Osteoblast (primary cell): ENCODE measurements at regions not wholly inside any gene's neighbourhood (a gene's known extent, or its start where the extent isn't known, plus 50 kb on each side); places are given as distances from the start of the nearest gene placed in this dataset.

Source experiments
- DNase-seq: peaks from one replicate; pipeline ENCODE4 v3.0.0; 2011; ENCODE audit warnings: low spot score, mixed read lengths; ENCODE audit not compliant: insufficient read length; ENCODE audit errors: missing footprints
- H2AFZ ChIP-seq: 2 replicates; pipeline ENCODE4 v1.6.0; 2011; ENCODE audit warnings: mild to moderate bottlenecking, low read length
- H3K27ac ChIP-seq: 2 replicates; pipeline ENCODE4 v1.5.1; 2011; ENCODE audit warnings: mild to moderate bottlenecking, low read depth, low read length, moderate library complexity
- H3K27me3 ChIP-seq: 2 replicates; pipeline ENCODE4 v1.6.0; 2012; ENCODE audit warnings: mild to moderate bottlenecking, control low read depth, inconsistent platforms, low read length, moderate library complexity; ENCODE audit not compliant: insufficient read depth
- H3K36me3 ChIP-seq: 2 replicates; pipeline ENCODE4 v1.5.1; 2011; ENCODE audit warnings: mild to moderate bottlenecking, low read length, control low read depth, moderate library complexity; ENCODE audit not compliant: insufficient read depth
- H3K4me1 ChIP-seq: 2 replicates; pipeline ENCODE4 v1.5.1; 2011; ENCODE audit warnings: mild to moderate bottlenecking, low read length, control low read depth, moderate library complexity; ENCODE audit not compliant: insufficient read depth
- H3K4me2 ChIP-seq: 2 replicates; pipeline ENCODE4 v1.6.0; 2011; ENCODE audit warnings: mild to moderate bottlenecking, low read length; ENCODE audit not compliant: insufficient read depth
- H3K4me3 ChIP-seq: fragments of 200-600 bp; sonication (generic); 3 replicates; pipeline ENCODE4 v1.5.1; 2012; ENCODE audit warnings: mild to moderate bottlenecking, low read length, inconsistent platforms; ENCODE audit not compliant: insufficient read depth
- H3K79me2 ChIP-seq: 2 replicates; pipeline ENCODE4 v1.6.0; 2012; ENCODE audit warnings: mild to moderate bottlenecking, low read length, control low read depth, inconsistent platforms; ENCODE audit not compliant: insufficient read depth
- H3K9me3 ChIP-seq: 2 replicates; pipeline ENCODE4 v1.5.1; 2011; ENCODE audit warnings: low read depth, low read length, control low read depth
- H4K20me1 ChIP-seq: 2 replicates; pipeline ENCODE4 v1.6.0; 2012; ENCODE audit warnings: mild to moderate bottlenecking, low read length, control low read depth; ENCODE audit not compliant: insufficient read depth
- TF ChIP-seq, protein P1 (sequence below): IDR thresholded peaks from 2 replicates; pipeline ENCODE4 v1.5.1; 2011; ENCODE audit warnings: mild to moderate bottlenecking, low read depth, low read length, moderate library complexity; ENCODE audit errors: extremely low read depth

GRCh38 chr12:115785548-115785947 lies 491.9 kb downstream of the MED13L start:
- Histone ChIP-seq H4K20me1 (no peaks in the 10 kb centered on the region), H3K27me3 (no peaks in the 10 kb centered on the region), H3K27ac (no peak overlapping the region), H3K36me3 (no peaks in the 10 kb centered on the region), H2AFZ (no peak overlapping the region), H3K4me3 (no peak overlapping the region), H3K9me3 (no peaks in the 10 kb centered on the region), H3K79me2 (no peaks in the 10 kb centered on the region), H3K4me2 (no peak overlapping the region), H3K4me1 (no peaks in the 10 kb centered on the region)
- TF ChIP-seq, protein P1, sequence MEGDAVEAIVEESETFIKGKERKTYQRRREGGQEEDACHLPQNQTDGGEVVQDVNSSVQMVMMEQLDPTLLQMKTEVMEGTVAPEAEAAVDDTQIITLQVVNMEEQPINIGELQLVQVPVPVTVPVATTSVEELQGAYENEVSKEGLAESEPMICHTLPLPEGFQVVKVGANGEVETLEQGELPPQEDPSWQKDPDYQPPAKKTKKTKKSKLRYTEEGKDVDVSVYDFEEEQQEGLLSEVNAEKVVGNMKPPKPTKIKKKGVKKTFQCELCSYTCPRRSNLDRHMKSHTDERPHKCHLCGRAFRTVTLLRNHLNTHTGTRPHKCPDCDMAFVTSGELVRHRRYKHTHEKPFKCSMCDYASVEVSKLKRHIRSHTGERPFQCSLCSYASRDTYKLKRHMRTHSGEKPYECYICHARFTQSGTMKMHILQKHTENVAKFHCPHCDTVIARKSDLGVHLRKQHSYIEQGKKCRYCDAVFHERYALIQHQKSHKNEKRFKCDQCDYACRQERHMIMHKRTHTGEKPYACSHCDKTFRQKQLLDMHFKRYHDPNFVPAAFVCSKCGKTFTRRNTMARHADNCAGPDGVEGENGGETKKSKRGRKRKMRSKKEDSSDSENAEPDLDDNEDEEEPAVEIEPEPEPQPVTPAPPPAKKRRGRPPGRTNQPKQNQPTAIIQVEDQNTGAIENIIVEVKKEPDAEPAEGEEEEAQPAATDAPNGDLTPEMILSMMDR: no peak
- no peak for DNase-seq

DNA sequence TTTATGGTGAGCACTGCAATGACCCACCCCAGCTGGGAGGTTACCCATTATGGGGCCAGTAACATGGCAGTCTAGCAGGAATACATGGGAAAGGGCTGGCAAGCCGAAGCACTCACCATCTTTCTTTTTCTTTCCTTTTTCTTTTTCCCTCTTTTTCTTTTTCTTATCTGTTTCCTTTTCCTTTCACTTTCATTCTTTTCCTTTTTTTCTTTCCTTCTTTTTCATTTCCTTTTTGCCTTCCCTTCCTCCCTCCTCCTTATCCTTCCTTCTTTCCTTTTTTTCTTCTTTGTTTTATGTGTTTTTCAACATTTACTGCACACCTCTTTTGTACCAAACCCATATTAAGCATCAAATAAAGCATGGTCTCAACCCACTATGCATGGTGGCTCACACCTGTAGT lies 501.1 kb downstream of the MED13L start:
- Histone ChIP-seq H4K20me1 (no peaks in the 10 kb centered on the region), H3K9me3 (no peaks in the 10 kb centered on the region), H3K4me1 (no peaks in the 10 kb centered on the region), H3K4me3 (no peak overlapping the region), H3K79me2 (no peaks in the 10 kb centered on the region), H3K27ac (no peak overlapping the region), H3K4me2 (no peak overlapping the region), H3K36me3 (no peaks in the 10 kb centered on the region), H3K27me3 (no peaks in the 10 kb centered on the region), H2AFZ (no peak overlapping the region)
- TF ChIP-seq, protein P1: no peak
- no peak for DNase-seq

GRCh38 chr12:115774148-115774895 lies 503.2 kb downstream of the MED13L start:
- Histone ChIP-seq H3K9me3 (no peaks in the 10 kb centered on the region), H3K27ac (no peak overlapping the region), H4K20me1 (no peaks in the 10 kb centered on the region), H3K4me2 (no peak overlapping the region), H3K4me3 (no peak overlapping the region), H3K79me2 (no peaks in the 10 kb centered on the region), H3K27me3 (no peaks in the 10 kb centered on the region), H3K36me3 (no peaks in the 10 kb centered on the region), H2AFZ (no peak overlapping the region), H3K4me1 (no peaks in the 10 kb centered on the region)
- no peak for DNase-seq
- TF ChIP-seq, protein P1: no peak

DNA sequence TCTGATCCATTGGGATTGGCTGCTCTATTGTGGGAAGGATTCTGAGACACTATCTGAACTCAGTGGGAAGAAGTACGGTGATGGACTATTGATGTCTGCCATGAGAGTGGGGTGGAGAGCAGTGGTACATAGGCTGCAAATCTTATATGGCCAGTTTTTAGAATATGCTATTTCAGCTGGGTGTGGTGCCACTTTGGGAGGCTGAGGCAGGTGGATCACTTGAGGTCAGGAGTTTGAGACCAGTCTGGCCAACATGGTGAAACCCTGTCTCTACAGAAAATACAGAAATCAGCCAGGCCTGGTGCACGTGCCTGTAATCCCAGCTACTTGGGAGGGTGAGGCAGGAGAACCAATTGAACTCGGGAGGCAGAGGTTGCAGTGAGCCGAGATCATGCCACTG lies 505.9 kb downstream of the MED13L start:
- Histone ChIP-seq H3K27ac (no peak overlapping the region), H3K4me3 (no peak overlapping the region), H3K27me3 (no peaks in the 10 kb centered on the region), H3K9me3 (no peaks in the 10 kb centered on the region), H3K4me1 (no peaks in the 10 kb centered on the region), H3K4me2 (no peak overlapping the region), H3K79me2 (no peaks in the 10 kb centered on the region), H4K20me1 (no peaks in the 10 kb centered on the region), H2AFZ (no peak overlapping the region), H3K36me3 (no peaks in the 10 kb centered on the region)
- DNase-seq: no peak
- TF ChIP-seq, protein P1: no peak
